HT-29 (cell line): ENCODE measurements at regions not wholly inside any gene's neighbourhood (a gene's known extent, or its start where the extent isn't known, plus 50 kb on each side); places are given as distances from the start of the nearest gene placed in this dataset.
"Not testable (repeated sequence)": the region's sequence is repeated elsewhere in the genome, so short reads cannot be mapped to it uniquely, and the experiment has no call there.

Source experiments
- DNase-seq: peaks from one replicate; pipeline ENCODE4 v3.0.0-alpha.2; 2015; ENCODE audit warnings: low spot score

DNA sequence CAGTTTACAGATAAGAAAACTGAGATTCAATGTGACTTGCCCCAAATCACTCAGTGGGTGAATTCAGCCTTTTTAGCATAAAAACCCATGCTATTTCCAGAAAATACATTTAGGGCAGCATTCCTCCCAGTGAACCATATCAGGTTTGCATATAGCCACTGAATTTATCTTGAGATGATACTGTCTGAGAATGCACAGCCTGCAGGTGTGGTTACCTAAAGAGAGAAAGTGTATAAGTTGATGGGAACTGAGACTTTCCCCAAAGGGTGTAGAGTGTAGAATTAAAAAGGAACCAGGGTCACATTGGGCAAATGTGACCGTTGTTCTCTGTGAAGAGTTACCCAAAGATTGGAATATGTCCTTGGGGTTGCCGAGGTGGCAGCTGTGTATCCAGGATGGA, 100.0 kb upstream of the PIK3R1 start:
- DNase-seq: no peak

DNA sequence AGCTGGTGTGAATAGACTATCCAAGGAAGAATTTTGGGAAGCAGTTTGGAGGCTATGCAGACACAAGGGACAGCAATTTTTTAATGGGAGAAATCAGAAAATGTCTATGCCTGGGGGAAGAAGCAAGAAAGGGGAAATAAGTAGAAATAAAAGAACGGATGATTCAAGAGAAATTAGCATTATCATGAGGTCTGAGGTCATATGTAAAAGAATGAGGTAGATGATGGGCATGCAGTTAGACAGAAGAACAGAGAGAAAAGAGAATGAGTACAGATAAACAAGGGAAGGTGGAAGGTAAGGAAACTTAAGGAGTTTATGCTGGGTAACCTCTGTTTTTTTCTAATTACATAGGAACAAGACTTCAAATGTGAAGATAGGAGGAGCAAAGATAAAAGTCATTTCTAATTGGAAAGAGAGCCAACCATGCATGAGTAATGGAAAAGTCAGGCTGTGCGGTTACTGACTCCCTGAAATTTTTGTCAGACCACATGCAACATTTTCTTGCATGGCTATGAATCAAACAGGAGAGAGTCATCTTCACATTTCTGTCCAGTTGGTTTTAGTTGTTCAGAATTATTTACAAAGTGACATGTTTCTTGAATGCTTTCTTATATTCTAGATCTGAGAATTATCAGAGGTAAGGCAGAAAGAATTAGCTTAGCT, 101.0 kb upstream of the PIK3R1 start:
- DNase-seq: no peak

DNA sequence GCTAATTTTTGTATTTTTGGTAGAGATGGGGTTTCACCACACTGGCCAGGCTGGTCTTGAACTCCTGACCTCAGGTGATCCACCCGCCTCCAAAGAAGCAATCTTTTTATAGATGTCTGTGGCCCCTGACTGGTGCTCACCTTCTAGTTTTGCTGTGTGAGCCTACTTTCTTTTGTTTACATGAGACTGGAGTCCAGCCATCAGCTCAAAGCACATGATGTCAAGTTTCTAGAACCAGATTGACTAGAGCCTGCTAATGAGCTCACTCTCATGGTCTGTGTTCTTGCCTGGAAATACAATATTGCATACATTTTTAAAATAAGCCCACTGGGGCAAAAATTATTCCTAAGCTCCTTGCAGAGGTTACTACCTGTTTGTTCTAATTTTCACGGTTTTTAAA, 102.9 kb upstream of the PIK3R1 start:
- DNase-seq: no peak

DNA sequence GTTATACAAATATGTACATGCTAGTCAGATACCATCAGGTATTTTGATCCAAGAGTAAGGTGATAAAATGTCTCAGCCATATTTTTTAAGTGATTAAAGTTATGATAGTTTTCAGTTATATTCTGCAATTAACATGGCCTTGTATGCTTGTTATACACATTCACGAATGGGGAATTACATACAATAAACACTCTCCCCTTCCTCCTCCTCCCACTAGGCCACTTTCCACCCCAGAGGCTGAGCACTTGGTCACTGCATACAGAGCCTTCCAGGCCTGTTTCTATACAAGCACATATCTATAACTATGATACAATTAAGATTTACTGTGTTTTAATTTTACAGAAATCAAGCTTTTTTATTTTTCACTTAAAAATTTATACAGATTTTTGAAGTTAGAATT, 104.7 kb upstream of the PIK3R1 start:
- DNase-seq: no peak

DNA sequence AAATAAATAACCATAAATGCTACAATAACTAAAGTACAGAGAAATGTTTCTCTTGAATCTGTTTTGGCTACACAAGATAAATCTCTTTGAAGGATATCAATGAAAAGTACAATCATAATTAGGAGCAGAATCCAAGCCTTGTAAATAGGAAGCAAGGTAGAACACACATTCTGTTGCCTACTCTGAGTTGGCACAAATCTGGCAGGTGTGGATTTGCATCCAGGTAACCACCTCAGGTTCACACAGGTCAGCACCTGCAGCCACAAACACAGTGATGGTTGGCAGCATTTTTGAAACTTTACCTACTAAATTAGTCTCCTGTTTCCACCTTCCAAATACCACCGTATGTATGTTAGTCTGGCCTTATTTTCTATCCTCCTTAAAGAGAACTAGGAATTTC, 105.3 kb upstream of the PIK3R1 start:
- no peak for DNase-seq

DNA sequence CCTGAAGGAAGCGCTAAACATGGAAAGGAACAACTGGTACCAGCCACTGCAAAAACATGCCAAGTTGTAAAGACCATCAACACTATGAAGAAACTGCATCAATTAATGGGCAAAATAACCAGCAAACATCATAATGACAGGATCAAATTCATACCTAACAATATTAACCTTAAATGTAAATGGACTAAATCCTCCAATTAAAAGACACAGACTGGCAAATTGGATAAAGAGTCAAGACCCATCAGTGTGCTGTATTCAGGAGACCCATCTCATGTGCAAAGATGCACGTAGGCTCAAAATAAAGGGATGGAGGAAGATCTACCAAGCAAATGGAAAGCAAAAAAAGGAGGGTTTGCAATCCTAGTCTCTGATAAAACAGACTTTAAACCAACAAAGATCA, 111.3 kb upstream of the PIK3R1 start:
- DNase-seq: not testable (repeated sequence)

DNA sequence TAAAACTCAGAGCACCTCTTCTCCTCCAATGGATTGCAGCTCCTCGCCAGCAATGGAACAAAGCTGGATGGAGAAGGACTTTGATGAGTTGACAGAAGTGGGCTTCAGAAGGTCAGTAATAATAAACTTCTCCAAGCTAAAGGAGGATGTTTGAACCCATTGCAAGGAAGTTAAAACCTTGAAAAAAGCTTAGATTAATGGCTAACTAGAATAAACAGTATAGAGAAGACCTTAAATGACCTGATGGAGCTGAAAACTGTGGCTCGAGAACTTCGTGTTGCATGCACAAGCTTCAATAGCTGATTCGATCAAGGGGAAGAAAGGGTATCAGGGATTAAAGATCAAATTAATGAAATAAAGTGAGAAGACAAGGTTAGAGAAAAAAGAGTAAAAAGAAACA, 112.3 kb upstream of the PIK3R1 start:
- DNase-seq: not testable (repeated sequence)

DNA sequence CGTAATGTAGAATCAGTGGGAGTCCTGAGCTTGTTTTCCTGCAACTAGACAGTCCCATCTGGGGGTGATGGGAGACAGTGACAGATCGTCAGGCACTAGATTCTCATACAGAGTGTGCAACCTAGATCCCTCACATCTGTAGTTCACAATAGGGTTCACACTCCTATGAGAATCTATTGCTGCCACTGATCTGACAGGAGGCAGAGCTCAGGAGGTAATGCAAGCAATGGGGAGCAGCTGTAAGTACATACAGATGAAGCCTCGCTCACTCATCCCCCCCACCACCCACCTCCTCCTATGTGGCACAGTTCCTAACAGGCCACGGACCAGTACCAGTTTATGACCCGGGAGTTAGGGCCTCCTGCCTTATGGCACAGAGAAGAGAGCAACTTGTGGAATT, 116.2 kb upstream of the PIK3R1 start:
- DNase-seq: no peak

DNA sequence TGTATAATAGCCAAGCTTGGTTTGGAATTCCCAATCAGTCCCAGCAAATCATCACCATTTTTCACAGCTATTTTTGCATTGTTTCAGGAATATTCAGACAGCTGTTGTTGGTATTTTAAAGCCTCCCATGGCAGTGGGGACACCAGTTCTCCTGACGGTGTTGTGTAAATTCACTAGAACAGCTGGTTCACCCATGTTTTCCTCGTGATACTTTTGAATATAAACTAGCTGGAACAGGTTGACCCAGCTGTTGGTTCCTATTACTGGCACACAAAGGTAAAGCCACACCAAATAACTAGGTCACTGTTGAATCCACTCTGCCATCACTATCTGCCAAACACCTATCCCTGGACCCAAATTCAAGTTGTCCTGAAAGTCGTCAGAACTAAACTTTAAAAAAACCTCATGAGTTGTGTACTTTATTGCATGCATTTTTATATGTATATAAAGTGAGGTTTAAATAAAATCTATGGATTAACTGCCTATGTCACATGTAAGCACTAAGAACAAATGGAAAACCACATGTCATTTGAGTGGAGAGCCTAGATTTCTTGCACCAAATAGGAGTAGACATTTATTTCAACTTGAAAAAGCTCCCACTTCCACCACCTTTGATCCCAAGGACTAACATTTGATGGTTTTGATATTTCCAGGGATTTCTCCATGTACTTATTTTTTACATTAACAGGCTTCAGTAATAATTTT, 121.9 kb upstream of the PIK3R1 start:
- no peak for DNase-seq

DNA sequence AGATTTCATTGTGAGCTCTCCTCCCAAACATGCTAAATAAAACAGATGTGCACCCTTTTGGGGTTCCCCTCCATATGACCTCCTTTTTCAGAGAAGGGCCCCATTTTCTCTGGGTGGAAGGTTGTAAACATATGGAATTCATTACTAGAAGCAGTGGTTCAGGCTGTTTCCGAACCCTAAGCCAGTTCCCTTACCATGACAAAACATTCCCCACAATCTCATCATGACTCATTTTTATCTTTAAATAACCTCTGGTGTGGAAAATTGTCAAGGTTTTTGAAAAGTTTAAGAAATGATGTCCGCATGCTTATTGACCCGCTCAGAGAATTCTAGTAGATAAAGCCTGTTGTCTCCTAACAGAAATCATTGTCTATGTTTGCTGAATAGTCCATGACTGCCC, 127.3 kb upstream of the PIK3R1 start:
- DNase-seq: no peak

DNA sequence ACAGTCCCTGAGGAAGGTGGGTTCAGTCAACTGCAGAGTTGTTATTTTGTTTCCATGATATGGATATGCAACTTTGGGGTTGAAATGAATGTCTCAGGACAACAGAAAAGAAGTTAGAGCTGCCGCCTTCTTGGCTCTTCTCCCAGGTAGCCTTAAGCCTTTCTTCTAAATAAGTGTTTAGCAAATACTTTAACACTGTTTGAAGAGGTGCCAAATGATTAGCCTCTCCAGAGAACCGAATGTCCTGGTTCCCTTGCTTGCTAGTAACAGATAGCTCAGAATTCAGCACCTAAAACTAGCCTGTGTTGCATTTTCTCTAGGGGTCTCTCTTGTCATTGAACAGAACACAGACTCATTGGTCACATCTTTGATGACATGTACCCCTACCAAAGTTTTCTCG, 127.7 kb upstream of the PIK3R1 start:
- DNase-seq: no peak

DNA sequence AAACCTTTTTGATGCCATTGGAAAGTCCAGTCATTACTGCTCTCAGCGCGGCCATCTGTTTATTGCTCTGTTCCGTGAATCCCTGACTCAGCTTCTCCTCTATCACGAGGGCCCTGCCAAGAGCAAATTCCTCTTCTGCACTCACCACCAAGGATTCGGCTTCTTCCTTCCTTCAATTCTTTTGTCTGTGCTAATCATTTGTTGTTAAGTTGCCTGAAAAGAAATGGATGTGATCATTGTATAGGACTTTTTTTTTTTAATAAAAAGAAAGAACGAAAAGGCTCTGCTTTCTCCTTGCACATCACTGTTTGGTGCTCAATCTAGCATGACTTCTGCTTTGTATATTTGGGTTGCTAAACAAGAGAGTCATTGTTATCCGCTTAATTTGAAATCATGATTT, 128.7 kb upstream of the PIK3R1 start:
- no peak for DNase-seq

DNA sequence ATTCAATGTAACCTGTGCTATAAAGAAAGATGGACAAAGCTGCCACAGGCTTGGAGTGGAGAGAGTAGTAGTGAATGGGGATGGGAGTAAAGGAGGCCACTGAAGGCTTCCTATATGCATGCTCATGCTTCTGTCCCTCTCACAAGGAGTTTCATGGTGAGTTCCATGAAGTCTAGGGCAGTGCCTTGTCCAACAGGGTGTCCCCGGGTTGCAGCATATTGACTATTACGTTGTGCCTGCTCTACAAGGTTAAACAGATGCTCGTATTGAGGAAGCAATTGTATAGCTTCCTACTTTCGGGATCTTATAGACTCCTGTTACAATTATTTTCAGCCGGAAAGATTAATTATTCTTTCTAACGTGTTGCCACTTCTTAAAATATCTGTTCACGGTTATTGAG, 129.1 kb upstream of the PIK3R1 start:
- no peak for DNase-seq

DNA sequence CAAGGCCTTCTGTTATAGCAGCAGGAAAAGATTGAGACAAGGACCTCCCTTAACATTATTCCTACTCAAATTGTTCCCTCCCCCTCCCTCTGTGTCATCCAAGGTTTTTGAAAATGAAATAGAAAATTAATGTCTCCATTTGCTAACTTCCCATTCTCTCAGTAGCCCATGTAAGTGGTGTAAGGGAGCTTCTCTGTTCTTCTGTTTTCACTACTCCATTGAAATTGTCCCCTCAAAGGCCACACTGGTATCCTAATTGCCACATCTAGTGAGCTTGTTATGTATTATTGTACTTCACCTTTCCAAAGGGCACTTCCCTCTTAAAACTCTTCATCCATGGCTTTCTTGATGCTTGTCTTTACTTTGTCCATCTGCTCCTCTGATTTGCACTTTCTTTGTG, 131.2 kb upstream of the PIK3R1 start:
- no peak for DNase-seq

DNA sequence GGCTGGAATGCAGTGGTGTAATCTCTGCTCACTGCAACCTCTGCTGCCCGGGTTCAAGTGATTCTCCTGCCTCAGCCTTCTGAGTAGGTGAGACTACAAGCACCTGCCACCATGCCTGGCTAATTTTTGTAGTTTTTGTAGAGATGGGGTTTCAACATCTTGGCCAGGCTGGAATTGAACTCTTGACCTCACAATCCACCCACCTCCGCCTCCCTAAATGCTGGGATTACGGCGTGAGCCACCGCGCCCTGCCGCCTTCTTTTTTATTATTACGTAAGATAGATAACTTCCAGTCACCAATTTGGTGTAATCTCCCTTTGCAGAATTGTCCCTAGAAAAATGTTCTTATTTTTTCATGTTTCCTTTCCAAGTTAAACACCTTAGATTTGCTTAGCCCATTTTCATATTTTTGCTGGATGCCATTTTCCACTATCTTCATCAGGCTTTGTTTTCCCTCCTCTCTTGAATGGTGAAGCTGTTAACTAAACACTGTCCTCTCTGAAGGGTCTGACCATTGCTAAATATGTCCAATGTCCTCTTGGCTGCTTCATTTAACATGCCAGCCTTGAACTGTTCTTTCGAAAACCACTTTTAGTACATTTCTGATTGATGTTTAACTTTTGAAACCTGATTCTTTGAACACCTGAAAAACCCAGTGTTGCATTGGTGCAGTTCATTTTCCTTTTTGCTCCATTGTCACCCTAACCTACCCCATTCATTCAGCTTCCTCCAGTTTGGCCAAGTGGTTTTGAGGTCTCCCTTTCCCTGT, 135.1 kb upstream of the PIK3R1 start:
- DNase-seq: no peak

DNA sequence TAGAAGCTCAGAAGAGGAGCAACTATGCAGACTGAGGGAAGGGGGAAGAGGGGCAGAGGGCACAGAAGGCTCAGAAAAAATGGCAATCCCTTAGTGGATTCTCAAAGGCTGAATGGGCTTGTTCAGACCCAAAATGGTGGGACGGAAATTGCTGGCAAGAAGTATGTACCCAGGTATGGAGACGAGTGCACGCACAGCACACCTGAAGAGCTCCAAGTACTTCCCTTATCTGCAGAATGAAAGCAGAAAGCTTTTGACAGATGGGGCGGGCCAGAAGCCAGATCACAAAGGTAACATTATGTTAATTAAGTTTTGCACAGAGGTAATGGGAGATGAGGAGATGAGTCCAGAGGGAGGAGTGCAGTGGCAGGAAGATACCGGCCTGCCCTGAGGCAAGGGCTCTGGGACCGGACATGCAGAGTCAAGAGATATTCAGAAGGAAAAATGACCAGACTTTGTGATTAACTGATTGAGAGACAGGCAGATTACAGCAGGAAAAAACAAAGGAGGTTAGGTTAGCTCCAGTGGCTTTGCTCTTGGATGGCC, 138.1 kb upstream of the PIK3R1 start:
- DNase-seq: no peak

DNA sequence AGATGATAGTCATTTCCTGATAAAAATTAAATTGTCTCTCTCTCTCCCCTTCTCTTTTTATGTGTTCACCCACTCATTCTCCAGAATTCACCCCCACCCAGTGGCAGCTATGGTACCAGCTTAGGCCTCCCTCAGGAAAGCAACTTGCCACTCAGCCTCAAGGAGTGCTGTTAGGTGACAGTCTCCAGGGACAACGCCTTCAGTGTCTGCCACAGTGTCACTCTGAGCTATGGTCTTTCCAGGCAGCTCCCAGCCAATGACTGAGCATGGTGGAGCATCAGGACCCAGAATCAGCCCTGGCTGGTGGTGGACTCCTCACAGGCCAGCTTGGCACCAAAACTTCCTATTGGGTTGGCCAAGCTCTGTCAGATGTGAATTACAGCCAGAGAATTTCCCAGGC, 140.9 kb upstream of the PIK3R1 start:
- peak; percentile 24 for DNase-seq

DNA sequence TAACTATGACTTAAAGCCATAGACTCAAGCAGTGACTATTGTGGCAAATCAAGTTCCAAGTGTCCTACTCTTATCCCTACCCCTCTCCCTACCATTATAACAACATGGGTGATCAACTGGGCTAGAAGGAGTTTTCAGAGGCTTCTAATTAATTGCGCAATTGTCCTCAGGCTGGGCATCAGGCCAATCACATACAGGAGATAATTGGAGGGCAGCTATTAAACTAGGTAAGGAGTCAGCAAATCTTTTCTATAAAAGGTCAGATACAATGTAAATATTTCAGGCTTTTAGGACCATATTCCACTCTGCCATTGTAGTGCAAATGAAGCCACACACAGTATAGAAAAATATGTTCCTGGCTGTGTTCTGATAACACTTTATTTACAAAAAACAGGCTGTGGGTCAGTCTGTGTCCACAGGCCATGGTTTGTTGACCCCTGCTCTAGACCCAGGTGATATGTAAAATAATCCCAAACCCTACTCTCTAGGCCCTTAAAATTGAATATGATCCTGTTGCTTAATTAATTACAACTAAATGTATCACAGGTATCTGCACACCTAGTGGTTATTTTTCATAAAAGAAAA, 141.4 kb upstream of the PIK3R1 start:
- DNase-seq: peak; percentile 65

DNA sequence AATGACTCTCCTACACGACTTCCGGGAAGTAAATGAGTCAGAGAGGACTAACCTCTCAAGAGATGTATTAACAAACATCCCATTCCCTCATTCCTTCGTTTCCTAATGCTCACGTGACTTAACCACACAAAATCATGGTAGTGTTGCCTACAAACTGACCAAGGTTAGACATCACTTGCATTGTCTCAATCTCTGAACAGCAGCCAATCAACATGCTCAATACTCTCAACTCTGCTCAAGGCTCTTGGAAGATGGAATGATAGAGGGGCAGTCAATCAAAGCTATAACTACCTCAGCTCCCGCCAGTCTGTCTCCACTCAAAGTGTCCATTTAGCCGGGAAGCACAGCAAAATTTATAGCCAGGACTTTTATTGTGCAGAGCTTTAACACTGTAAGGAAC, 143.8 kb upstream of the PIK3R1 start:
- DNase-seq: no peak

DNA sequence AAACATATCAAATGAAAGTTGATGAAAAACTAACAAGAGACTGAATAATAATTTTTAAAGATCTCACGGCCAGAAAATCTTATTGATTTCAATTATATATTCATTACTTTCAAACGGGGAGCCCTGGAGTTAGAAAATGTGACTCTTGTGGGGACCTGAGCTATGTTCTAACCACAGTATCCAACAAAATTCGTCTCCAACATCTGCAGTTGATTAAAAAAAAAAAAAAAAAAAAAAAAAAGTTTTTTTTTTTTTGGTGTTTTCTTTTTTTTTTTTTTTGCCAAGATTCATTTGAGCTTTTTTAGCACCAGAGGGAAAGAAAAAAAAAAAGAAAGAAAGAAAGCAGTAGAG, 144.3 kb upstream of the PIK3R1 start:
- no peak for DNase-seq

DNA sequence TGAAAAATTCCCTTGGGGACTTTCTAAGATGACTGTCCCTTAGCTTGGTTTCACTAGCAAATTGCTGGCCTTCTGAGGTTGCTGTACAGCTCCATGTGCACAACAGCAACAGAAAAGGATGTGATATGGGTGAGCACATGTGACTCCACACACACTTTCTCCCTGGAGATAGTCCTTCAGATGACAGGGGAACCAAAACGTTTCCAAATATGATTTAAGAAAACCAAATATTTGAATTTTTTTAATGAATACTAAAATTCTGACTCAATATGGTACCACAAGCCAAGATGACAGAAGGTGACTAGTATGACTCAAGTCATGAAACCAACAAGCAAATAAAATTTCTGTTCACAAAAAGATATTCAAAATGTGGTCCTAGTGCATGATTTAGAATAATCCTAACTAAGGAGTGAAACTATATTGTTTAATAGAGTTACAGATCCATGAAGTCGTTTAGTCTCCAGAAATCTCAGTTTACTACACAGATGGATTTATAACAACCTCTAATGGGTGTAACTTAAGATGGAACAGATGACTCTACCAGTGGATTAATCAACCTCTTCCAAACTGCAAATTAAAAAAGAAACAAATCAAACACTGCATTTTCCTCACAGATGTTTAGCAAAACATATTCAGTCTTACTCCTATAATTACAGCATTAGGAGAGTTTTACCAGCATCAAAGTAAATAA, 144.8 kb upstream of the PIK3R1 start:
- no peak for DNase-seq
